MM.1S (cell line): ENCODE measurements at regions not wholly inside any gene's neighbourhood (a gene's known extent, or its start where the extent isn't known, plus 50 kb on each side); places are given as distances from the start of the nearest gene placed in this dataset.

Source experiments
- CTCF ChIP-seq: fragments of 300-600 bp; sonication (generic); IDR thresholded peaks from 2 replicates; pipeline ENCODE4 v1.5.1; 2016; ENCODE audit warnings: antibody characterized with exemption, low read length, mixed read lengths
- EZH2 ChIP-seq: fragments of 300-600 bp; sonication (generic); optimal IDR thresholded peaks from 2 replicates; pipeline ENCODE3; 2017; ENCODE audit warnings: low read depth, mild to moderate bottlenecking, antibody characterized with exemption, low read length, mixed read lengths
- EZH2phosphoT487 ChIP-seq: fragments of 300-600 bp; sonication (generic); IDR thresholded peaks from 2 replicates; pipeline ENCODE4 v1.6.1; 2018; ENCODE audit warnings: antibody characterized with exemption, low read length

- TF ChIP-seq CTCF (no peak), EZH2 (no peak), EZH2phosphoT487 (no peak)
Measured at GRCh38 chr9:87065981-87066380, 118.7 kb upstream of the GAS1 start.
